ENCODE measurements at regions not wholly inside any gene's neighbourhood (a gene's known extent, or its start where the extent isn't known, plus 50 kb on each side); places are given as distances from the start of the nearest gene placed in this dataset.

DNA sequence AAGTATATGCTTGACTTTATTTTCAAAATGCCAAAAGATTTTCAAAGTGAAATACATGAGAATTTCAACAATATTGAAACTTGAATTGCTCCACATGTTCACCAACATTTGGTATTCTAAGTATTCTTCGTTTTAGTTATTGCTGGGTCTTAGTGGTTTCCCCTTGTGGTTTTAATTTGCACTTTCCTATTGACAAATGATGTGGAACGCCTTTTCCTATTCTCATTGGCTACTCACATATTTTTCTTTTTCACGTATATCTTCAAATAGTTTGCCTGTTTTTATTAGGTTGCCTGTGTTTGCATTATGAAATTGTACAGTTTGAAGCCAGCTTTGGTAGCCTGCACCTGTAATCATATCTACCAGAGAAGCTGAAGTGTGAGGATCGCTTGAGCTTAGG lies 405.7 kb upstream of the IRX2 start:
- H3K9me3 ChIP-seq (ENCODE audit: control insufficient read depth in 1 of 2, insufficient read depth in 1 of 2, low read depth in 1 of 2, low read length in 2 of 2): peaks cover 3 to 15% of the 10 kb centered on the region in 2 experiments; a peak in 2 of 4 replicates
- ChIA-PET POLR2A (no interaction called here), CTCF (no interaction called here), RAD21 (ENCODE audit: low non-redundant PET in 1 of 2, low total read pairs in 2 of 2, uncharacterized antibody in 2 of 2, unreplicated experiment in 2 of 2) (no interaction called here)
- no peaks in the 10 kb centered on the region for H3K27me3 ChIP-seq (ENCODE audit: insufficient read depth, low read length)
- H3K9me2 ChIP-seq (ENCODE audit: insufficient read depth): no peaks in the 10 kb centered on the region
- no peaks in the 10 kb centered on the region for H3K79me2 ChIP-seq (ENCODE audit: insufficient read depth, low read length)
- intact Hi-C loops (cut with micrococcal nuclease): no loop called here
- no peaks in the 10 kb centered on the region for H3K36me3 ChIP-seq (ENCODE audit: control insufficient read depth in 1 of 2, insufficient read depth in 2 of 2, low read length in 2 of 2)
- ATAC-seq: no peak
- no peaks in the 10 kb centered on the region for H4K20me1 ChIP-seq (ENCODE audit: insufficient read depth)
- H3K4me2 ChIP-seq (ENCODE audit: low read length): no peak overlapping the region
- H3K4me1 ChIP-seq (ENCODE audit: control insufficient read depth in 1 of 2, insufficient read depth in 2 of 2, low read length in 2 of 2): no peaks in the 10 kb centered on the region
- H3K9ac ChIP-seq (ENCODE audit: low read length): no peak overlapping the region
- TF ChIP-seq RAD21 (IDR thresholded peaks at IDR 0.05; ENCODE audit: low read depth) (no peak), POLR2A (IDR thresholded peaks at IDR 0.05; ENCODE audit: borderline replicate concordance, extremely low read depth, insufficient read depth, insufficient read length) (no peak), SIN3A (IDR thresholded peaks at IDR 0.05; ENCODE audit: low read depth) (no peak), SP1 (IDR thresholded peaks at IDR 0.05; ENCODE audit: low read depth) (no peak), EGR1 (IDR thresholded peaks at IDR 0.05; ENCODE audit: low read depth) (no peak), EZH2phosphoT487 (IDR thresholded peaks at IDR 0.05; ENCODE audit: borderline replicate concordance) (no peak), EZH2 (IDR thresholded peaks at IDR 0.05) (no peak), JUND (IDR thresholded peaks at IDR 0.05) (no peak)
- TF ChIP-seq, protein P1, sequence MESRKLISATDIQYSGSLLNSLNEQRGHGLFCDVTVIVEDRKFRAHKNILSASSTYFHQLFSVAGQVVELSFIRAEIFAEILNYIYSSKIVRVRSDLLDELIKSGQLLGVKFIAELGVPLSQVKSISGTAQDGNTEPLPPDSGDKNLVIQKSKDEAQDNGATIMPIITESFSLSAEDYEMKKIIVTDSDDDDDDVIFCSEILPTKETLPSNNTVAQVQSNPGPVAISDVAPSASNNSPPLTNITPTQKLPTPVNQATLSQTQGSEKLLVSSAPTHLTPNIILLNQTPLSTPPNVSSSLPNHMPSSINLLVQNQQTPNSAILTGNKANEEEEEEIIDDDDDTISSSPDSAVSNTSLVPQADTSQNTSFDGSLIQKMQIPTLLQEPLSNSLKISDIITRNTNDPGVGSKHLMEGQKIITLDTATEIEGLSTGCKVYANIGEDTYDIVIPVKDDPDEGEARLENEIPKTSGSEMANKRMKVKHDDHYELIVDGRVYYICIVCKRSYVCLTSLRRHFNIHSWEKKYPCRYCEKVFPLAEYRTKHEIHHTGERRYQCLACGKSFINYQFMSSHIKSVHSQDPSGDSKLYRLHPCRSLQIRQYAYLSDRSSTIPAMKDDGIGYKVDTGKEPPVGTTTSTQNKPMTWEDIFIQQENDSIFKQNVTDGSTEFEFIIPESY (IDR thresholded peaks at IDR 0.05; ENCODE audit: extremely low read depth, insufficient replicate concordance, low read length): no peak
- TF ChIP-seq, protein P2, sequence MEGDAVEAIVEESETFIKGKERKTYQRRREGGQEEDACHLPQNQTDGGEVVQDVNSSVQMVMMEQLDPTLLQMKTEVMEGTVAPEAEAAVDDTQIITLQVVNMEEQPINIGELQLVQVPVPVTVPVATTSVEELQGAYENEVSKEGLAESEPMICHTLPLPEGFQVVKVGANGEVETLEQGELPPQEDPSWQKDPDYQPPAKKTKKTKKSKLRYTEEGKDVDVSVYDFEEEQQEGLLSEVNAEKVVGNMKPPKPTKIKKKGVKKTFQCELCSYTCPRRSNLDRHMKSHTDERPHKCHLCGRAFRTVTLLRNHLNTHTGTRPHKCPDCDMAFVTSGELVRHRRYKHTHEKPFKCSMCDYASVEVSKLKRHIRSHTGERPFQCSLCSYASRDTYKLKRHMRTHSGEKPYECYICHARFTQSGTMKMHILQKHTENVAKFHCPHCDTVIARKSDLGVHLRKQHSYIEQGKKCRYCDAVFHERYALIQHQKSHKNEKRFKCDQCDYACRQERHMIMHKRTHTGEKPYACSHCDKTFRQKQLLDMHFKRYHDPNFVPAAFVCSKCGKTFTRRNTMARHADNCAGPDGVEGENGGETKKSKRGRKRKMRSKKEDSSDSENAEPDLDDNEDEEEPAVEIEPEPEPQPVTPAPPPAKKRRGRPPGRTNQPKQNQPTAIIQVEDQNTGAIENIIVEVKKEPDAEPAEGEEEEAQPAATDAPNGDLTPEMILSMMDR (IDR thresholded peaks at IDR 0.05 in 2 of 3, conservative IDR thresholded peaks at IDR 0.05 in 1 of 3; ENCODE audit: borderline replicate concordance in 1 of 3, insufficient read depth in 1 of 3, low read depth in 2 of 3, low read length in 2 of 3): no peak
- TF ChIP-seq, protein P3, sequence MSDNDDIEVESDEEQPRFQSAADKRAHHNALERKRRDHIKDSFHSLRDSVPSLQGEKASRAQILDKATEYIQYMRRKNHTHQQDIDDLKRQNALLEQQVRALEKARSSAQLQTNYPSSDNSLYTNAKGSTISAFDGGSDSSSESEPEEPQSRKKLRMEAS (IDR thresholded peaks at IDR 0.05): no peak
- TF ChIP-seq, protein P4, sequence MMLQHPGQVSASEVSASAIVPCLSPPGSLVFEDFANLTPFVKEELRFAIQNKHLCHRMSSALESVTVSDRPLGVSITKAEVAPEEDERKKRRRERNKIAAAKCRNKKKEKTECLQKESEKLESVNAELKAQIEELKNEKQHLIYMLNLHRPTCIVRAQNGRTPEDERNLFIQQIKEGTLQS (IDR thresholded peaks at IDR 0.05): no peak
- no TSS peak for BruUV-seq (replicated peaks)
- H2AFZ ChIP-seq (ENCODE audit: low read depth, low read length, poor library complexity, severe bottlenecking): no peak overlapping the region
- no peak overlapping the region for H3K27ac ChIP-seq (ENCODE audit: low read depth, low read length)
- H3K4me3 ChIP-seq (replicated peaks in 1 of 2; ENCODE audit: low read depth in 1 of 2, low read length in 2 of 2): no peak overlapping the region
- DNase-seq (ENCODE audit: low read depth, low spot score): no peak
